ENCODE measurements at regions not wholly inside any gene's neighbourhood (a gene's known extent, or its start where the extent isn't known, plus 50 kb on each side); places are given as distances from the start of the nearest gene placed in this dataset.

DNA sequence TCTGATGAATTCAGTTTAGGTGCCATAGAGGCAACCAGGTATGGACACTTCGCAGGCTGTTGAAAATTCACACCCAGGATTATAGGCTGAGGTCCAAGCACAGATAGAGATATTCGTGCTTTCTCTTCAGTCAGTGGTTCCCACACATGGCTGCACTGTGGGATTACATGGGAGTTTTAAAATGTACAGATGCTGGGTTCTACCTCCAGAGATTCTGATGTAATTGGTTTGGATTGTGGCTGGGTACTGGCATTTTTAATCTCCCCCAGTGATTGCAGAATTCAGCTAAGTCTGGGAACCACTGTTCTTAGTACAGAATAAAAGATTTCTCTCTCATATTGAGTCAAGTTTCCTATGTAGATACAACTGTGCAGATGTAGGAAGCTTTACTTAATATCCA is 91.6 kb downstream of the FOXB1 start:
- TF ChIP-seq EHF (CRISPR knock-in tag; IDR thresholded peaks at IDR 0.05) (no peak), FOSB (CRISPR knock-in tag; IDR thresholded peaks at IDR 0.05) (no peak), HEYL (CRISPR knock-in tag; IDR thresholded peaks at IDR 0.05) (no peak), HDAC2 (IDR thresholded peaks at IDR 0.05) (no peak), JUN (IDR thresholded peaks at IDR 0.05) (no peak)
- CTCF ChIA-PET = interaction anchor here (1.4 kb wide), 1 partner anchor 11 kb away, joined by 3 read pairs; no protein-coding TSS in a partner anchor
- H3K27ac ChIP-seq = no peak overlapping the region
- H3K4me1 ChIP-seq = peaks cover 21% of the 10 kb centered on the region
- peaks cover 15% of the 10 kb centered on the region; the same call in 2 of the 3 replicates for H3K9me3 ChIP-seq
- ATAC-seq = no peak
- WGBS (ENCODE audit: missing lambda C conversion rate) = 20% methylated on average over 2 of the region's 2 CpGs
- DNase-seq (ENCODE audit: low read depth in 1 of 2, low spot score in 1 of 2) = no peak
- no peak for FAIRE-seq
- no peak overlapping the region for H3K4me2 ChIP-seq
- POLR2A ChIA-PET = interaction anchor here (0.6 kb wide), 1 partner anchor 213 kb away, joined by 3 read pairs; no protein-coding TSS in a partner anchor
- H3K4me3 ChIP-seq = no peak overlapping the region

GRCh38 chr15:60096157-60096556 is 92.0 kb downstream of the FOXB1 start:
- ChIA-PET POLR2A (interaction anchor here (0.6 kb wide), 1 partner anchor 214 kb away, joined by 3 read pairs; no protein-coding TSS in a partner anchor), CTCF (interaction anchor here (1.2 to 1.4 kb wide), 2 partner anchors 11 to 31 kb away, joined by 3 read pairs; no protein-coding TSS in a partner anchor)
- H3K4me2 ChIP-seq = no peak overlapping the region
- TF ChIP-seq, protein P1, sequence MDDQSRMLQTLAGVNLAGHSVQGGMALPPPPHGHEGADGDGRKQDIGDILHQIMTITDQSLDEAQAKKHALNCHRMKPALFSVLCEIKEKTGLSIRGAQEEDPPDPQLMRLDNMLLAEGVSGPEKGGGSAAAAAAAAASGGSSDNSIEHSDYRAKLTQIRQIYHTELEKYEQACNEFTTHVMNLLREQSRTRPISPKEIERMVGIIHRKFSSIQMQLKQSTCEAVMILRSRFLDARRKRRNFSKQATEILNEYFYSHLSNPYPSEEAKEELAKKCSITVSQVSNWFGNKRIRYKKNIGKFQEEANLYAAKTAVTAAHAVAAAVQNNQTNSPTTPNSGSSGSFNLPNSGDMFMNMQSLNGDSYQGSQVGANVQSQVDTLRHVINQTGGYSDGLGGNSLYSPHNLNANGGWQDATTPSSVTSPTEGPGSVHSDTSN (IDR thresholded peaks at IDR 0.05) = no peak
- TF ChIP-seq HEYL (CRISPR knock-in tag; IDR thresholded peaks at IDR 0.05) = no peak
- TF ChIP-seq KDM5A (IDR thresholded peaks at IDR 0.05) = no peak
- no peak for TF ChIP-seq FOXS1 (CRISPR knock-in tag; IDR thresholded peaks at IDR 0.05)
- TF ChIP-seq BCL3 (IDR thresholded peaks at IDR 0.05) = no peak
- TF ChIP-seq NPAS2 (CRISPR knock-in tag; IDR thresholded peaks at IDR 0.05; ENCODE audit: borderline replicate concordance) = no peak
- TF ChIP-seq ZSCAN20 (CRISPR knock-in tag; IDR thresholded peaks at IDR 0.05) = no peak
- TF ChIP-seq GATA3 (IDR thresholded peaks at IDR 0.05; ENCODE audit: borderline replicate concordance) = no peak
- TF ChIP-seq JUNB (IDR thresholded peaks at IDR 0.05) = no peak
- TF ChIP-seq RAD21 (conservative IDR thresholded peaks at IDR 0.05 in 1 of 2, IDR thresholded peaks at IDR 0.05 in 1 of 2) = no peak
- TF ChIP-seq SMC3 (IDR thresholded peaks at IDR 0.05) = no peak
- no peak for TF ChIP-seq RARB (CRISPR knock-in tag; IDR thresholded peaks at IDR 0.05)
- no peak overlapping the region for H3K27ac ChIP-seq
- WGBS (ENCODE audit: missing lambda C conversion rate) = 12% methylated on average over 4 of the region's 4 CpGs
- no peak for DNase-seq (ENCODE audit: low read depth in 1 of 2, low spot score in 1 of 2)
- ATAC-seq = no peak
- peaks cover 15% of the 10 kb centered on the region; the same call in 2 of the 3 replicates for H3K9me3 ChIP-seq
- no peak for FAIRE-seq
- H3K4me3 ChIP-seq = no peak overlapping the region
- H3K4me1 ChIP-seq = peaks cover 17% of the 10 kb centered on the region

- Histone ChIP-seq H3K27ac (no peak overlapping the region), H3K4me1 (no peaks in the 10 kb centered on the region), H3K9me3 (peaks cover 13% of the 10 kb centered on the region; the same call in 2 of the 3 replicates), H3K4me3 (no peak overlapping the region), H3K4me2 (no peak overlapping the region)
- 68% methylated on average over 4 of the region's 4 CpGs for WGBS (ENCODE audit: missing lambda C conversion rate)
- CTCF ChIA-PET = interaction anchor here (1.3 to 1.5 kb wide), 4 partner anchors 9 to 25 kb away, joined by 3 to 6 read pairs (median 4); no protein-coding TSS in a partner anchor
- DNase-seq (ENCODE audit: low read depth in 1 of 2, low spot score in 1 of 2) (no peak), FAIRE-seq (no peak), ATAC-seq (no peak)
- TF ChIP-seq ZFP36 (IDR thresholded peaks at IDR 0.05; ENCODE audit: borderline replicate concordance, partially characterized antibody) (no peak), NPAS2 (CRISPR knock-in tag; IDR thresholded peaks at IDR 0.05; ENCODE audit: borderline replicate concordance) (no peak), SREBF2 (IDR thresholded peaks at IDR 0.05) (no peak), CBX8 (IDR thresholded peaks at IDR 0.05) (no peak), POLR2A (IDR thresholded peaks at IDR 0.05; ENCODE audit: low read length) (no peak), EP300 (IDR thresholded peaks at IDR 0.05) (no peak), HOXB13 (CRISPR knock-in tag; IDR thresholded peaks at IDR 0.05; ENCODE audit: low read depth) (no peak), SMC3 (IDR thresholded peaks at IDR 0.05) (no peak), MAZ (IDR thresholded peaks at IDR 0.05; ENCODE audit: borderline replicate concordance, low read depth, low read length) (no peak), TFCP2L1 (CRISPR knock-in tag; IDR thresholded peaks at IDR 0.05) (no peak)
- TF ChIP-seq, protein P2, sequence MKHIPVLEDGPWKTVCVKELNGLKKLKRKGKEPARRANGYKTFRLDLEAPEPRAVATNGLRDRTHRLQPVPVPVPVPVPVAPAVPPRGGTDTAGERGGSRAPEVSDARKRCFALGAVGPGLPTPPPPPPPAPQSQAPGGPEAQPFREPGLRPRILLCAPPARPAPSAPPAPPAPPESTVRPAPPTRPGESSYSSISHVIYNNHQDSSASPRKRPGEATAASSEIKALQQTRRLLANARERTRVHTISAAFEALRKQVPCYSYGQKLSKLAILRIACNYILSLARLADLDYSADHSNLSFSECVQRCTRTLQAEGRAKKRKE (CRISPR knock-in tag; IDR thresholded peaks at IDR 0.05; ENCODE audit: low read depth) = no peak
- TF ChIP-seq, protein P1 (IDR thresholded peaks at IDR 0.05) = no peak
- POLR2A ChIA-PET = no interaction called here
Observed at GRCh38 chr15:60101416-60101815, 97.3 kb downstream of the FOXB1 start.

Measured in A549 (cell line).